DOHH2 (cell line): ENCODE measurements at regions not wholly inside any gene's neighbourhood (a gene's known extent, or its start where the extent isn't known, plus 50 kb on each side); places are given as distances from the start of the nearest gene placed in this dataset.

Experiments
- H3F3A ChIP-seq: fragments of 200-600 bp; sonication (generic), shearing (Covaris generic); 2 replicates; pipeline ENCODE4 v1.6.0; 2016; ENCODE audit warnings: antibody characterized with exemption, mild to moderate bottlenecking; ENCODE audit not compliant: control insufficient read depth, insufficient read depth
- H3K27ac ChIP-seq: fragments of 200-600 bp; sonication (generic); 2 replicates; pipeline ENCODE4 v1.5.1; 2014; ENCODE audit warnings: low read depth, mild to moderate bottlenecking, low read length, moderate library complexity
- H3K27me3 ChIP-seq: fragments of 200-600 bp; sonication (generic); 2 replicates; pipeline ENCODE4 v1.6.1; 2014; ENCODE audit warnings: mild to moderate bottlenecking, low read length, mixed read lengths; ENCODE audit not compliant: control insufficient read depth
- H3K36me3 ChIP-seq: fragments of 200-600 bp; sonication (generic); 2 replicates; pipeline ENCODE4 v1.6.1; 2014; ENCODE audit warnings: mild to moderate bottlenecking, low read length, moderate library complexity, mixed read lengths; ENCODE audit not compliant: control insufficient read depth
- H3K4me1 ChIP-seq: fragments of 200-600 bp; sonication (generic); 2 replicates; pipeline ENCODE4 v1.6.1; 2014; ENCODE audit warnings: mild to moderate bottlenecking, low read length, mixed read lengths; ENCODE audit not compliant: control insufficient read depth
- H3K4me2 ChIP-seq: fragments of 200-600 bp; sonication (generic); 2 replicates; pipeline ENCODE4 v1.6.0; 2014; ENCODE audit warnings: mild to moderate bottlenecking, low read length, moderate library complexity
- H3K4me3 ChIP-seq: fragments of 200-600 bp; sonication (generic); 2 replicates; pipeline ENCODE4 v1.5.1; 2014; ENCODE audit warnings: mild to moderate bottlenecking, low read length, mixed read lengths
- H3K79me2 ChIP-seq: fragments of 200-600 bp; sonication (generic); 2 replicates; pipeline ENCODE4 v1.6.1; 2014; ENCODE audit warnings: mild to moderate bottlenecking, low read length, mixed read lengths; ENCODE audit not compliant: control insufficient read depth
- H3K9me2 ChIP-seq: fragments of 200-600 bp; sonication (generic); replicated peaks from 2 replicates; pipeline ENCODE4 v1.6.1; 2014; ENCODE audit warnings: mild to moderate bottlenecking, low read length, mixed read lengths; ENCODE audit not compliant: control insufficient read depth
- H3K9me3 ChIP-seq: fragments of 200-600 bp; sonication (generic); 2 replicates; pipeline ENCODE4 v1.6.1; 2014; ENCODE audit warnings: antibody characterized with exemption, low read length, mixed read lengths; ENCODE audit not compliant: control insufficient read depth, insufficient read depth
- H4K20me1 ChIP-seq: fragments of 200-600 bp; sonication (generic); 2 replicates; pipeline ENCODE4 v1.6.0; 2014; ENCODE audit warnings: low read depth, mild to moderate bottlenecking, antibody characterized with exemption, low read length, moderate library complexity; ENCODE audit not compliant: control insufficient read depth, insufficient read depth
- CTCF ChIP-seq: fragments of 200-600 bp; sonication (generic); IDR thresholded peaks from one replicate; pipeline ENCODE4 v1.5.1; 2014; ENCODE audit warnings: antibody characterized with exemption, mild to moderate bottlenecking, low read depth, low read length; ENCODE audit not compliant: poor library complexity, severe bottlenecking
- EZH2phosphoT487 ChIP-seq: fragments of 200-600 bp; sonication (generic); IDR thresholded peaks from 2 replicates; pipeline ENCODE4 v1.6.1; 2017; ENCODE audit warnings: borderline replicate concordance, mild to moderate bottlenecking, antibody characterized with exemption, low read length, moderate library complexity, mixed read lengths

DNA sequence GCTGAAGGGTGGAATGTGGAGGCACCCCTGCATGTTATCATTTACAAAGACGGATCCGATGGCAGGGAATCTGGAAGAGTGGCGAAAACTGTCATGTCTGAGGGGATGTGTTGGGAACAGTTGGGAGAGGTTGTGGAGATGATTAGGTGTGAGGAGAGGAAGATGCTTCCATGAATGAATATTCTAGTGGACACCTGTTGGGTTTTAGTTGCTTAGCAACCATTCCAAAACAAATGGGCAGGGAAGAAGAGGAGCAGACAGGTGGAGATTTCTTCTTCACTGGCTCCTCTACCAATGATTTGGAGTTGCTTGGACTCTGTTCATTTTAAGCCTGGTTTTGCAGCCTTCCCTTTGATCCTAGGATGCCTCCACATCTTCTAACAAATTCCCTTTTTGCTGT is 465.3 kb upstream of the CLINT1 start:
- Histone ChIP-seq H3F3A (no peaks in the 10 kb centered on the region; the same call in 1 of the 2 replicates), H3K79me2 (no peaks in the 10 kb centered on the region), H3K4me1 (no peaks in the 10 kb centered on the region), H3K27me3 (no peaks in the 10 kb centered on the region), H3K36me3 (no peaks in the 10 kb centered on the region), H3K4me3 (no peak overlapping the region), H3K4me2 (no peak overlapping the region), H3K27ac (no peak overlapping the region), H3K9me3 (no peaks in the 10 kb centered on the region), H4K20me1 (no peaks in the 10 kb centered on the region), H3K9me2 (no peaks in the 10 kb centered on the region)
- TF ChIP-seq CTCF (no peak), EZH2phosphoT487 (no peak)

DNA sequence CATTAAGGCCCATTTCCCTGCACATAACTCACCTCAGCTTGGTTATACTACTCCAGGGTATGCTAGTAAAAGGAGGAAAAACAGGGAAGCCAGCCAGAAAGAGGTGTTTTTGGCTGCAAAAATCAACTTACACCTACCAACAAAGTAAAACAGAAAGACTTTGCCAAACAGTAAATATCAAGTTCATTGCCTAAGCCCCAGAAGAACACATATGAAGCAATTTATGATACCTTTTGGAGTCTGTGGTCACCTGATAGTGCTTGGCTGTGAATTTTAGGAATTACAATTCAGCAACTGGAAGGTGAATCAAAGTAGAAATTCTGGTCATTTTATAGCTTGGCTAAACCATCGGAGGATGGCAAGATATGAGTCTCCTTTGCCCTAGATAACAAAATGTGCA is 463.7 kb upstream of the CLINT1 start:
- Histone ChIP-seq H3K79me2 (no peaks in the 10 kb centered on the region), H3K4me1 (no peaks in the 10 kb centered on the region), H4K20me1 (no peaks in the 10 kb centered on the region), H3K4me2 (no peak overlapping the region), H3K9me3 (no peaks in the 10 kb centered on the region), H3K4me3 (no peak overlapping the region), H3K27ac (no peak overlapping the region), H3K36me3 (no peaks in the 10 kb centered on the region), H3F3A (no peaks in the 10 kb centered on the region; the same call in 1 of the 2 replicates), H3K9me2 (no peaks in the 10 kb centered on the region), H3K27me3 (no peaks in the 10 kb centered on the region)
- TF ChIP-seq CTCF (no peak), EZH2phosphoT487 (no peak)

DNA sequence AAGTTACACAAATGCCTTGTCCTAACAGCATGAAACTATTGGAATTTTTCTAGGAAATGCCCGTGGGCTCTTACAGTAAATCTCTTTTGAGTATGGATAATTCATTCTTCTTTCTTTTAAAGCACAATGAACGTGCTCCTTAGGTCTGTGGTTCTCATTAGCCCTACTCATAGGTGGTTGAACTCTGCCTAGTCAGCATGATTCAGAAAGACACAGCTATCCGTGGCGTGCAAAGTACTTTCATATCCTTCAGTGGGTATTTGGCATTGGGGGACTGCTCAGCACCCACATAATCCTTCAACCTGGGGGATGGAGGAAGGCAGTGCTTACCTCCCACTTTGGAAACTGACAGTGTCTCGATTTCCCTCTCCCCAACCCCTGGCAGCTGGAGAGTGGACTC is 462.0 kb upstream of the CLINT1 start:
- Histone ChIP-seq H3K9me2 (no peaks in the 10 kb centered on the region), H3K4me2 (no peak overlapping the region), H3K4me3 (no peak overlapping the region), H3K9me3 (no peaks in the 10 kb centered on the region), H3K79me2 (no peaks in the 10 kb centered on the region), H3K27ac (no peak overlapping the region), H3K4me1 (no peaks in the 10 kb centered on the region), H3F3A (no peaks in the 10 kb centered on the region), H3K36me3 (no peaks in the 10 kb centered on the region), H3K27me3 (no peaks in the 10 kb centered on the region), H4K20me1 (no peaks in the 10 kb centered on the region)
- no peak for TF ChIP-seq EZH2phosphoT487
- TF ChIP-seq CTCF = no peak
